NCI-H1436 (cell line): ENCODE measurements at regions not wholly inside any gene's neighbourhood (a gene's known extent, or its start where the extent isn't known, plus 50 kb on each side); places are given as distances from the start of the nearest gene placed in this dataset.

ENCODE experiments used
- DNase-seq: peaks from one replicate; lab custom pipeline; 2025; lab: John Stamatoyannopoulos, UW

DNA sequence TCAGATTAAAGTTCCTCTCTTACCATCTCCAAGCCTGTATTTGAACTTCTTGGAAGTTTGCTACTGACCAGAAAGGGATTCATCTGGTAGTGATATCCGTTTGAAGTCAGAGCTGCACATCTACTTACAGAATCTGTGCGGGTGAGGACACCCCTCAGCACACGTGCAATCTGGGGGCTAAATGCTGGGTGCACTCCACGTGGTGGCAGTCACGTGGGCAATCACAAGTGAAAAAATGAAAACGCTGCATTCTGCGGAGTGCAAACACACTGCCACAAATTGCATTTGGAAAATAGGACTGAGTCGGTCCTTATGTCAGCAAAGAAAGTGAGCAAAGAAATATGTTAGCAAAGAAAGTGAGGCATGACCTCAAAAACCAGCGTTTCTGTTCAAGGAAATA lies 76.1 kb upstream of the GYPC start:
- DNase-seq = no peak

DNA sequence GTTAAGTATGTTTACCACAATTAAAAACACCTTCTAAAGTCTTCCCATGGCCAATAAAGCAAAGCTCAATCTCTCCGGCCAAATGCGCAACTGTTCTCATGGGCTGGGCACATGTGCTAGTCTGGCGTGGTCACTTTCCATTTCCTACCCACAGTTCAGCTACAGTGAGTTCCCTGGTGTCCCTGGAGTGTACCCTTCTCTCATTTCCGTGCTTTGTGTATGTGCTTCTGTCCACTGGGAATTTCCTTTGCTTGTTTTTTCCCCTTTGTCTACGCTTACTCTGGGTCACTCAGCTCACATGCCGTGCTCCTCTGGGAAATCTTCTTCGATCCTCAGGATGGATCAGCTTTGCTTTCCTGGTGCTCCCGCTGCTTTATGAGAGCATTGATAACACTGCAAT lies 69.6 kb upstream of the GYPC start:
- DNase-seq = no peak

GRCh38 chr2:126599062-126599461 lies 56.9 kb upstream of the GYPC start:
- DNase-seq = no peak

DNA sequence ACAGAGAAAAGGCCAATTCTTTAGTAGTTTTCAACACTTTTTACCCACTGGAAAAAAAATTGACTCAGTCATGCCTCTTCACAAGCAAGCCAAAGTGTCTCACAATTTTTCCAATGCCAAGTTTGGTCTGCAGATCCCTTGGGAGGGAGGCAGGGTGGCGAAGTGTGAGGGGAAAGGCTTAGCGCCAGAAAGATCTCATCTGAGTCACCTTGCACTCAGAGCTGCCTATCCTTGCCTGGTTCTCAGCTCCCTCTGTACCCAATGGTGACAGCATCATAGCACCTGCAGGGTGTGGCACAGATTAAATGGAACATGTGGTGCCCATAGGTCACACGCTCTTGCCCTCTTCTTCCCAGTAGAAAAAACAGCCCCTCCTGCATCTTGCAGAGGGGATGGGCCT lies 55.2 kb upstream of the GYPC start:
- DNase-seq = no peak

DNA sequence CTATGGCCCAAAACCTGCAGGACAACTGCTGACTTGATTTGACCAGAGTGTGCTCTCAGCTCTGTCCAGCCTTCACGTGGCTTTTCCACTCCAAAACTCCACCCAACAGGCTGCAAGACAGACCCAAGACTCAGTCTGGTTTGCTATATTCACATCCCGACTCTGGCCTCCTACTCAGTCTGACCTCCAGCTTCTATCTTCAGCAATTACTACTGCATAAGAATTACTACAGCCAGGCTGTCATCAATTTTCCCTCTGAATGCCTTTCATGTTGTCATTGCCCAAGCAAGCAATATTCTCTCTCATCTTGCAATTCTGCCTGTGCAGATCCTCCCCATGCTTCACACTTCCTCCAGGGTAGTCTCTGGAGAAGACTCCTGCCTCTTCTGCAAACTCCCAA lies 53.6 kb upstream of the GYPC start:
- no peak for DNase-seq
